DND-41 (cell line): ENCODE measurements at regions not wholly inside any gene's neighbourhood (a gene's known extent, or its start where the extent isn't known, plus 50 kb on each side); places are given as distances from the start of the nearest gene placed in this dataset.

Source experiments
- EZH2 ChIP-seq: IDR thresholded peaks from 3 replicates; pipeline ENCODE4 v1.6.1; 2012; ENCODE audit warnings: borderline replicate concordance, low read depth, mild to moderate bottlenecking, moderate library complexity, low read length, inconsistent platforms; ENCODE audit not compliant: severe bottlenecking
- TF ChIP-seq, protein P1 (sequence below): IDR thresholded peaks from 2 replicates; pipeline ENCODE4 v1.5.1; 2012; ENCODE audit warnings: borderline replicate concordance, low read length, moderate library complexity, mild to moderate bottlenecking; ENCODE audit not compliant: poor library complexity, severe bottlenecking; ENCODE audit errors: extremely low read depth

DNA sequence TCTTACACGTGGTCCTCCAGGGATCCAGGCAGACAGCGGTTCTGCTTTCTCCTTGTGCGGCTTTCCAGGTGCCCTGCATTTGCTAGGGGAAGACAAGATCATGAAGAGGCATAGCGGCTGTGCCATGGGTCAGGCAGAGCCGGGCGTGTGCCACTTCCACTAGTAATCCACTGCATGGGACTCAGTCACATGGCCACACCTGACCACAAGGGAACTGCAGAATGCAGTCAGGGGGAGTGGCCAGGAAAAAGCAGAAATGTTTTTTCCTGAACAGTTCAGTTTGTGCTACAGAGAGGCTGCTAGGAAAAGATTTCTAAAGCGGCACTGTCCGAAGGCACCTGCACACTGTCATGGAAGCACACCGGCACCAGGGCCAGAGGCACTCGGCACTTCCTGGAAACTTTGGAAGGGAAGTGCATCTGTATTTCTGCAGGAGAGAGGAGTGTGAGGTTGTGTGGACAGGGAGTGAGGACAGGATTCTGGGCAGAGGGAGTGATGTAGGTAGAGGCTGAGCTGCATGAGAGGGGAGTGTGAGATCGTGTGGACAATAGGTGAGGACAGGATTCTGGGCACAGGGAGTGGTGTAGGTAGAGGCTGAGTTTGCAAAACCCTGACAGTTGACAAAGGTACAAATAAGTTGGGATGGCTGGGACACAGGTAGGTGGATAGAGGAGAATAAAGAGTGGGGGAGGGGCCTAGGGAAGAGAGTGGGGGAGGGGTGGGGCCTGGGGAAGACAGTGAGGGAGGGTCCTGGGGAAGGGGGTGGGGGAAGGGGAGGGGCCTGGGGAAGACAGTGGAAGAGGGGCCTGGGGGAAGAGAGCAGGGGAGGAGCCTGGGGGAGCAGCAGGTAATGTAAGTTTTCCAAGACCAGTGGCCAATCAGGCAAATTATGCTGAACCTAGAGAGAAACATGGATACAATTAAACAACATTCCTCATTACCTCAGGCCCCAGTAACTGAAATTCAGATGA is 1436.3 kb downstream of the TBC1D22A start:
- TF ChIP-seq, protein P1, sequence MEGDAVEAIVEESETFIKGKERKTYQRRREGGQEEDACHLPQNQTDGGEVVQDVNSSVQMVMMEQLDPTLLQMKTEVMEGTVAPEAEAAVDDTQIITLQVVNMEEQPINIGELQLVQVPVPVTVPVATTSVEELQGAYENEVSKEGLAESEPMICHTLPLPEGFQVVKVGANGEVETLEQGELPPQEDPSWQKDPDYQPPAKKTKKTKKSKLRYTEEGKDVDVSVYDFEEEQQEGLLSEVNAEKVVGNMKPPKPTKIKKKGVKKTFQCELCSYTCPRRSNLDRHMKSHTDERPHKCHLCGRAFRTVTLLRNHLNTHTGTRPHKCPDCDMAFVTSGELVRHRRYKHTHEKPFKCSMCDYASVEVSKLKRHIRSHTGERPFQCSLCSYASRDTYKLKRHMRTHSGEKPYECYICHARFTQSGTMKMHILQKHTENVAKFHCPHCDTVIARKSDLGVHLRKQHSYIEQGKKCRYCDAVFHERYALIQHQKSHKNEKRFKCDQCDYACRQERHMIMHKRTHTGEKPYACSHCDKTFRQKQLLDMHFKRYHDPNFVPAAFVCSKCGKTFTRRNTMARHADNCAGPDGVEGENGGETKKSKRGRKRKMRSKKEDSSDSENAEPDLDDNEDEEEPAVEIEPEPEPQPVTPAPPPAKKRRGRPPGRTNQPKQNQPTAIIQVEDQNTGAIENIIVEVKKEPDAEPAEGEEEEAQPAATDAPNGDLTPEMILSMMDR = no peak
- TF ChIP-seq EZH2 = no peak
